HCT116 (cell line): ENCODE measurements at regions not wholly inside any gene's neighbourhood (a gene's known extent, or its start where the extent isn't known, plus 50 kb on each side); places are given as distances from the start of the nearest gene placed in this dataset.

ENCODE experiments used
- ATAC-seq: fragments of 200-7000 bp; cut with Tn5 transposase; 2 replicates; pipeline ENCODE4 v1.9.1; 2020; ENCODE audit warnings: mild to moderate bottlenecking, moderate library complexity
- BruUV-seq: library from RNA; stranded (reverse); fragments of 400-500 nt; replicated peaks from 2 replicates; lab custom pipeline; 2021; lab: Mats Ljungman, UMichigan
- CTCF ChIA-PET: fragments of 300-600 bp; sonication (Branson Sonifier 250); formaldehyde crosslinking; loops from one replicate; lab custom pipeline; 2021; ENCODE audit warnings: antibody characterized with exemption; lab: Charles Lee
- POLR2A ChIA-PET: fragments of 300-600, 350-600 bp; sonication (Branson Sonifier 250); formaldehyde crosslinking; loops from one replicate; lab custom pipeline; 2021; ENCODE audit warnings: antibody characterized with exemption; lab: Charles Lee
- RAD21 ChIA-PET, 2 experiments: fragments of 300-600 bp; sonication (Branson Sonifier 250); formaldehyde crosslinking; loops; one replicate each; lab custom pipeline; 2023; ENCODE audit warnings: low total read pairs in 2 of 2; ENCODE audit not compliant: uncharacterized antibody in 2 of 2, unreplicated experiment in 2 of 2, low non-redundant PET in 1 of 2; lab: Charles Lee
- DNase-seq: peaks from one replicate; pipeline ENCODE4 v3.0.0-alpha.2; 2010; ENCODE audit warnings: low read depth, low spot score
- H2AFZ ChIP-seq: fragments of 200-600 bp; shearing (Covaris generic), sonication (generic); 2 replicates; pipeline ENCODE4 v1.6.1; 2017; ENCODE audit warnings: low read depth, mixed run types, mixed read lengths, antibody characterized with exemption, low read length; ENCODE audit not compliant: poor library complexity, severe bottlenecking
- H3K27ac ChIP-seq: 2 replicates; pipeline ENCODE4 v1.5.1; 2012; ENCODE audit warnings: low read depth, low read length
- H3K27me3 ChIP-seq: fragments of 200-600 bp; sonication (generic); 2 replicates; pipeline ENCODE4 v1.6.1; 2016; ENCODE audit warnings: mixed run types, low read length, mixed read lengths; ENCODE audit not compliant: insufficient read depth
- H3K36me3 ChIP-seq, 2 experiments: fragments of 200-500 bp in 1 of 2; fragments of 200-600 bp in 1 of 2; sonication (Bioruptor generic) in 1 of 2; sonication (generic) in 1 of 2; 2 replicates each; pipeline versions ENCODE4 v1.5.1 to v1.6.1; 2014 to 2016; ENCODE audit warnings: low read length in 2 of 2, inconsistent platforms in 1 of 2, mixed read lengths in 1 of 2, mixed run types in 1 of 2; ENCODE audit not compliant: insufficient read depth in 2 of 2, control insufficient read depth in 1 of 2
- H3K4me1 ChIP-seq, 2 experiments: fragments of 200-600 bp in 1 of 2; sonication (generic) in 1 of 2; 2 replicates each; pipeline versions ENCODE4 v1.5.1 to v1.6.1; 2012 to 2017; ENCODE audit warnings: low read length in 2 of 2, inconsistent platforms in 1 of 2, mild to moderate bottlenecking in 1 of 2, mixed read lengths in 1 of 2, mixed run types in 1 of 2, moderate library complexity in 1 of 2; ENCODE audit not compliant: insufficient read depth in 2 of 2, control insufficient read depth in 1 of 2
- H3K4me2 ChIP-seq: fragments of 200-600 bp; sonication (generic); 2 replicates; pipeline ENCODE4 v1.6.1; 2017; ENCODE audit warnings: mixed run types, low read length, mixed read lengths
- H3K4me3 ChIP-seq, 2 experiments: fragments of 200-600 bp in 1 of 2; sonication (generic) in 1 of 2; replicated peaks in 1 of 2; 2 replicates each; pipeline ENCODE4 v1.5.1; 2011 to 2016; ENCODE audit warnings: low read length in 2 of 2, control low read depth in 1 of 2, low read depth in 1 of 2, mild to moderate bottlenecking in 1 of 2, mixed read lengths in 1 of 2, mixed run types in 1 of 2
- H3K79me2 ChIP-seq: fragments of 200-600 bp; sonication (generic); 2 replicates; pipeline ENCODE4 v1.6.1; 2017; ENCODE audit warnings: mild to moderate bottlenecking, mixed run types, low read length, moderate library complexity, mixed read lengths; ENCODE audit not compliant: insufficient read depth
- H3K9ac ChIP-seq: fragments of 200-600 bp; sonication (generic); 2 replicates; pipeline ENCODE4 v1.6.1; 2016; ENCODE audit warnings: low read length, mixed read lengths
- H3K9me2 ChIP-seq: fragments of 200-600 bp; sonication (generic), shearing (Covaris generic); 2 replicates; pipeline ENCODE4 v1.6.1; 2017; ENCODE audit warnings: mixed run types, mild to moderate bottlenecking, moderate library complexity; ENCODE audit not compliant: insufficient read depth
- H3K9me3 ChIP-seq, 2 experiments: fragments of 200-500 bp in 1 of 2; fragments of 200-600 bp in 1 of 2; sonication (Bioruptor generic) in 1 of 2; sonication (generic) in 1 of 2; 2 replicates each; pipeline ENCODE4 v1.6.1; 2014 to 2017; ENCODE audit warnings: low read length in 2 of 2, mixed read lengths in 2 of 2, inconsistent platforms in 1 of 2, low read depth in 1 of 2, mild to moderate bottlenecking in 1 of 2, mixed run types in 1 of 2, moderate library complexity in 1 of 2; ENCODE audit not compliant: control insufficient read depth in 1 of 2, insufficient read depth in 1 of 2
- H4K20me1 ChIP-seq: fragments of 200-600 bp; sonication (generic), shearing (Covaris generic); 2 replicates; pipeline ENCODE4 v1.6.1; 2017; ENCODE audit warnings: mixed run types, mild to moderate bottlenecking, moderate library complexity; ENCODE audit not compliant: insufficient read depth
- EZH2 ChIP-seq: fragments of 200-600 bp; sonication (generic); IDR thresholded peaks from 2 replicates; pipeline ENCODE4 v1.6.1; 2017; ENCODE audit warnings: antibody characterized with exemption, mixed run types
- EZH2phosphoT487 ChIP-seq: fragments of 200-600 bp; IDR thresholded peaks from 2 replicates; pipeline ENCODE4 v1.6.1; 2018; ENCODE audit warnings: antibody characterized with exemption, borderline replicate concordance
- FOSL1 ChIP-seq: IDR thresholded peaks from 2 replicates; pipeline ENCODE4 v1.6.1; 2012; ENCODE audit warnings: low read depth
- JUND ChIP-seq: IDR thresholded peaks from 2 replicates; pipeline ENCODE4 v1.6.1; 2012
- POLR2A ChIP-seq: IDR thresholded peaks from 2 replicates; pipeline ENCODE4 v1.7.0; 2011; ENCODE audit warnings: borderline replicate concordance; ENCODE audit not compliant: insufficient read depth, insufficient read length; ENCODE audit errors: extremely low read depth
- POLR2AphosphoS5 ChIP-seq: IDR thresholded peaks from 2 replicates; pipeline ENCODE4 v1.6.1; 2011; ENCODE audit warnings: mild to moderate bottlenecking, low read depth, low read length, moderate library complexity
- SIN3A ChIP-seq: IDR thresholded peaks from 2 replicates; pipeline ENCODE4 v1.6.1; 2012; ENCODE audit warnings: low read depth
- TCF7L2 ChIP-seq: IDR thresholded peaks from 2 replicates; pipeline ENCODE4 v1.7.0; 2011; ENCODE audit warnings: borderline replicate concordance, inconsistent platforms; ENCODE audit not compliant: insufficient read depth, insufficient read length; ENCODE audit errors: extremely low read depth
- YY1 ChIP-seq: IDR thresholded peaks from 2 replicates; pipeline ENCODE4 v1.6.1; 2011; ENCODE audit warnings: low read length, low read depth, moderate library complexity, mild to moderate bottlenecking; ENCODE audit not compliant: insufficient replicate concordance; ENCODE audit errors: extremely low read depth
- ZFX ChIP-seq: fragments of 450-650 bp; IDR thresholded peaks from 2 replicates; pipeline ENCODE4 v1.6.1; 2017
- intact Hi-C: fragments of 100-400 bp; cut with micrococcal nuclease; formaldehyde crosslinking; loops from 2 replicates; pipeline ENCODE4 v1.10.0; 2022
- TF ChIP-seq, protein P1 (sequence below): IDR thresholded peaks from 2 replicates; pipeline ENCODE4 v1.6.1; 2012

DNA sequence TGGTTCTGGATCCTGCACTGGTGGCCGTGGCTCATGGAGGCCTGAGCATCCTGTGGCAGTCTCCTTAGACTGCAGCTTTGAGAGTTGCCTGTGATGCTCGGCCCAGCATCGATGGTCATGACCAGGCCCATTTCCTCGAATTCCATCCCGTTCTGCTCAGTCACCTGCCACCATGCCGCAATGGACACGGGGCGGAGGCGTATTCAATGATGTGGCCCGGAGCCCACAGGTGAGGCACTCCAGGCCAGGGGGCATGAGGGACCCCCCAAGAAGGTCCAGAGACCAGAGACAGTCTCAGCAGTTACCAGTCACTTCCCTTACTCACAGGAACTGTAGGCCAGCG, 53.6 kb downstream of the SHANK2 start:
- intact Hi-C loops, result no loop called here
- no peaks in the 10 kb centered on the region for H3K9me3 ChIP-seq
- ChIA-PET RAD21 (no interaction called here), POLR2A (no interaction called here), CTCF (no interaction called here)
- no TSS peak for BruUV-seq
- peaks cover 0 to 17% of the 10 kb centered on the region in 2 experiments; a peak in 1 of 4 replicates for H3K4me1 ChIP-seq
- H3K36me3 ChIP-seq, result no peaks in the 10 kb centered on the region
- H3K79me2 ChIP-seq, result no peaks in the 10 kb centered on the region
- H3K27ac ChIP-seq, result no peak overlapping the region
- H3K27me3 ChIP-seq, result no peaks in the 10 kb centered on the region
- no peak overlapping the region for H3K4me3 ChIP-seq
- ATAC-seq (no peak), DNase-seq (no peak)
- no peak overlapping the region for H3K9ac ChIP-seq
- H3K9me2 ChIP-seq, result no peaks in the 10 kb centered on the region
- H4K20me1 ChIP-seq, result no peaks in the 10 kb centered on the region
- no peak overlapping the region for H2AFZ ChIP-seq
- no peak for TF ChIP-seq YY1
- TF ChIP-seq TCF7L2, result no peak
- TF ChIP-seq JUND, result no peak
- TF ChIP-seq POLR2AphosphoS5, result no peak
- TF ChIP-seq EZH2phosphoT487, result no peak
- TF ChIP-seq ZFX, result no peak
- no peak for TF ChIP-seq FOSL1
- no peak overlapping the region for H3K4me2 ChIP-seq

DNA sequence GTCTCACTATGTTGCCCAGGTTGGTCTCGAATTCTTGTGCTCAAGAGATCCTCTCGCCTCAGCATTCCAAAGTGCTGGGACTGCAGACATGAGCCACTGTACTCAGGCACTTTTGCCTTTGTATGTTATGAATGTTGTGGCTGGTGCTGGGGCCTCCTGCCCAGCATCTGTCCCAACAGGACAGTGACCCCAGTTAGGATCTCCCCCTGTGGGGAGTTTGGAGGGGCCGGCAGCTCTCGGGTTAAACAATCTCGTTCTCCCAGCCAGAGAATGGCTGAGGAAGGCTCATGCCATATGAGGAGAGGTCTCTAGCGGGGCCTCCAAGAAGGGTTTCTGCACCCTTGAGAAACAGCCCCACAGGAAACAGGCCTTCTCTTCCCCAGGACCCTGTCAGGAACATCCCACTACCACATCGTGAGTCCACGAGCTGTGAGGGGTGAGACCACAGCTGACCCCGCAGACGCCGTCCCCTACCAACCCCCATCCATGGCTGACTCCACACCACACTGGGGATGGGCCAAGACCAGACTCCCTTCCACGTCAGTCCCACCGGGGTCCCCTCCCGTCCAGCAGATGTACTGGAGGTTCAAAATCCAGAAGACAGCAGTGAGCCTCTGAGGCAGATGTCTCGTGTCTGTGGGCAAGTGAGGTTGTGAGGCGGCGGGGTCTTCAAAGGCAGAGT, 54.1 kb downstream of the SHANK2 start:
- H3K27me3 ChIP-seq, result no peaks in the 10 kb centered on the region
- no peak overlapping the region for H3K4me2 ChIP-seq
- no TSS peak for BruUV-seq
- TF ChIP-seq, protein P1, sequence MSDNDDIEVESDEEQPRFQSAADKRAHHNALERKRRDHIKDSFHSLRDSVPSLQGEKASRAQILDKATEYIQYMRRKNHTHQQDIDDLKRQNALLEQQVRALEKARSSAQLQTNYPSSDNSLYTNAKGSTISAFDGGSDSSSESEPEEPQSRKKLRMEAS, result no peak
- TF ChIP-seq POLR2A, result no peak
- TF ChIP-seq TCF7L2, result no peak
- TF ChIP-seq EZH2, result no peak
- no peak for TF ChIP-seq SIN3A
- no peak for TF ChIP-seq FOSL1
- H3K79me2 ChIP-seq, result no peaks in the 10 kb centered on the region
- DNase-seq, result no peak
- no peaks in the 10 kb centered on the region for H3K9me2 ChIP-seq
- no peaks in the 10 kb centered on the region for H3K36me3 ChIP-seq
- POLR2A ChIA-PET, result no interaction called here
- peaks cover 0 to 16% of the 10 kb centered on the region in 2 experiments; a peak in 1 of 4 replicates for H3K4me1 ChIP-seq
- no peak overlapping the region for H3K4me3 ChIP-seq
- H4K20me1 ChIP-seq, result no peaks in the 10 kb centered on the region
- intact Hi-C loops, result no loop called here
- no peak for ATAC-seq
- H3K9me3 ChIP-seq, result no peaks in the 10 kb centered on the region
- CTCF ChIA-PET, result no interaction called here
- H2AFZ ChIP-seq, result no peak overlapping the region
- no peak overlapping the region for H3K27ac ChIP-seq
- RAD21 ChIA-PET, result no interaction called here
- H3K9ac ChIP-seq, result no peak overlapping the region
